ENCODE measurements at regions not wholly inside any gene's neighbourhood (a gene's known extent, or its start where the extent isn't known, plus 50 kb on each side); places are given as distances from the start of the nearest gene placed in this dataset.

GRCh38 chr2:104762031-104762430 is 91.9 kb upstream of the POU3F3 start:
- in situ Hi-C loops (cut with HindIII; ENCODE audit: low sequenced_read_pairs), result loop anchor here (5.0 kb wide), 1 partner anchor 60 kb away; no protein-coding TSS in a partner anchor
- DNase-seq (ENCODE audit: low read depth), result no peak
- no peak overlapping the region for H3K4me3 ChIP-seq (ENCODE audit: low read depth, low read length)
- TF ChIP-seq CTCF (IDR thresholded peaks at IDR 0.05; ENCODE audit: low read depth, low read length, missing control alignments), result no peak

GRCh38 chr2:104766683-104767082 is 87.2 kb upstream of the POU3F3 start:
- H3K4me3 ChIP-seq (ENCODE audit: low read depth, low read length), result no peak overlapping the region
- no peak for DNase-seq (ENCODE audit: low read depth)
- no peak for TF ChIP-seq CTCF (IDR thresholded peaks at IDR 0.05; ENCODE audit: low read depth, low read length, missing control alignments)
- in situ Hi-C loops (cut with HindIII; ENCODE audit: low sequenced_read_pairs), result no loop called here

GRCh38 chr2:104768694-104769093 is 85.2 kb upstream of the POU3F3 start:
- in situ Hi-C loops (cut with HindIII; ENCODE audit: low sequenced_read_pairs), result no loop called here
- DNase-seq (ENCODE audit: low read depth), result peak; percentile 49
- no peak for TF ChIP-seq CTCF (IDR thresholded peaks at IDR 0.05; ENCODE audit: low read depth, low read length, missing control alignments)

DNA sequence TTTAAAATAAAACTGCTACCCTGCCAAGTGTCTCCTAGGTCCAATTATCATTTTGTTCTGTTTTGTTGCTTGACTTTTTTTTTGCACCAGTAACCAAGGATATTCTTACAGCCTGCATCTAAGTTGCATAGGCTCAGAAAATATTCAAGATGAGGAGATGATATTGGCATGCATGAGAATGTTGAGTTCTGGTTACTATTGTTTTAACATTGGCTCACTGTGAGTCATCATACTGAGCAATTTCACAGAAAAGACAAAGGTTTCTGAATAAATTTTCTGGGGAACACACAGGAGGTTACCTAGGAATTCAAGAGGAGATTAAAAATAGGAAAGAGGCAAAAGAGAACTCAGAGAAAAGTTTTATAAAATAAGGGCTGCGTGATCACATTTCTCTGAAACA is 84.8 kb upstream of the POU3F3 start:
- no peak overlapping the region for H3K4me3 ChIP-seq (ENCODE audit: low read depth, low read length)
- in situ Hi-C loops (cut with HindIII; ENCODE audit: low sequenced_read_pairs), result no loop called here
- no peak for TF ChIP-seq CTCF (IDR thresholded peaks at IDR 0.05; ENCODE audit: low read depth, low read length, missing control alignments)
- peak; percentile 93 for DNase-seq (ENCODE audit: low read depth)

More at GRCh38 chr2:104768694-104769093, 85.2 kb upstream of the POU3F3 start:
- H3K4me3 ChIP-seq (ENCODE audit: low read depth, low read length), result no peak overlapping the region

- no peak for DNase-seq (ENCODE audit: low read depth)
- in situ Hi-C loops (cut with HindIII; ENCODE audit: low sequenced_read_pairs), result no loop called here
- no peak for TF ChIP-seq CTCF (IDR thresholded peaks at IDR 0.05; ENCODE audit: low read depth, low read length, missing control alignments)
- no peak overlapping the region for H3K4me3 ChIP-seq (ENCODE audit: low read depth, low read length)
These were observed 80.9 kb upstream of the POU3F3 start for GRCh38 chr2:104772996-104773395.

GRCh38 chr2:104774631-104775030 is 79.3 kb upstream of the POU3F3 start:
- no peak for DNase-seq (ENCODE audit: low read depth)
- H3K4me3 ChIP-seq (ENCODE audit: low read depth, low read length), result no peak overlapping the region
- no peak for TF ChIP-seq CTCF (IDR thresholded peaks at IDR 0.05; ENCODE audit: low read depth, low read length, missing control alignments)
- in situ Hi-C loops (cut with HindIII; ENCODE audit: low sequenced_read_pairs), result no loop called here

DNA sequence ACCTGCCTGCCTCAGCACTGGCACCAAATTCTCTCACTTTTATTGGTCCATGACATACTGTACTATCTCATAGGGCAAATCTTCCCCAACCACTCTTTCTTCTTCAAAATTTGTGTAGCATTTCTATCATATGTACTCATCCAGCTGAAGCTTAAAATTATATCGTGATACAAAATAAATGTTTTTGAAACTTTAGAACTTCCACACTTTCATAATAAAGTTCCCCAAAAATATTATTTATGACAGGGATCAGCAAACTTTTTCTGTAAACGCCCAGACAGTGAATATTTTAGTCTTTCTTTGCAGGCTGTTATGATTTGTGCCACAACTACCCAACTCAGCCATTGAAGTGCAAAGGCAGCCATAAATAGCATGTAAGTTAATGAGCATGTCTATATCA is 76.2 kb upstream of the POU3F3 start:
- no peak overlapping the region for H3K4me3 ChIP-seq (ENCODE audit: low read depth, low read length)
- no peak for DNase-seq (ENCODE audit: low read depth)
- in situ Hi-C loops (cut with HindIII; ENCODE audit: low sequenced_read_pairs), result no loop called here
- TF ChIP-seq CTCF (IDR thresholded peaks at IDR 0.05; ENCODE audit: low read depth, low read length, missing control alignments), result no peak

Data from astrocyte of the cerebellum (primary cell).